GM19455 (cell line): ENCODE measurements at regions not wholly inside any gene's neighbourhood (a gene's known extent, or its start where the extent isn't known, plus 50 kb on each side); places are given as distances from the start of the nearest gene placed in this dataset.

Experiments used
- ATAC-seq: cut with Tn5 transposase; IDR thresholded peaks from one replicate; pipeline ENCODE4 v1.9.1; 2021; ENCODE audit not compliant: unreplicated experiment

DNA sequence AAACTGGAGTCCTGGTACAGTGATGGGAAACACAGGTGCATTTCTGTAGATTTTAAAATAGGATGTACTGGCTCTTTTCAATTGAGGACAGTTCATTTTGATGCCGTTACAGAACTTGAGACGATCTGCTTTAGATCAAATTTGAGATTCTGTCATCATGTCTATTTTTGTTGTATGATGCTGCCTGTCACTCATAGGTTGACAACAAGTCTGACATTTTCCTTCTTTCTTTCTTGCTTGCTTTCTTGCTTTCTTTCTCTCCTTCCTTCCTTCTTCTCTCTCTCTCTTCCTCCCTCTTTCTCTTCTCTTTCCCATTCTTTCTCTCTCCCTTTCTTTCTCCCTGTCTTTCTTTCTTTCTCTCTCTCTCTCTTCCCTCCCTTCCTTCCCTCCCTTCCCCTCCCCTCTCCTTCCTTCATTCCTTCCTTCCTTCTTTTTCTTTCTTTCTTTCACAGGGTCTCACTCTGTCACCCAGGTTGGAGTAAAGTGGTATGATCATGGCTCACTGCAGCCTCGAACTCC lies 152.6 kb upstream of the SGK1 start:
- ATAC-seq = no peak

GRCh38 chr6:134469702-134470456 lies 152.0 kb upstream of the SGK1 start:
- ATAC-seq = no peak

- no peak for ATAC-seq
Observed at GRCh38 chr6:134468633-134469032, 150.7 kb upstream of the SGK1 start.

GRCh38 chr6:134467620-134468019 lies 149.7 kb upstream of the SGK1 start:
- ATAC-seq = no peak

GRCh38 chr6:134466771-134467525 lies 149.0 kb upstream of the SGK1 start:
- no peak for ATAC-seq

GRCh38 chr6:134464690-134465411 lies 146.9 kb upstream of the SGK1 start:
- no peak for ATAC-seq

- ATAC-seq = no peak
Observed at GRCh38 chr6:134458857-134459657, 141.1 kb upstream of the SGK1 start.

- no peak for ATAC-seq
Observed at GRCh38 chr6:134457941-134458340, 140.0 kb upstream of the SGK1 start.

DNA sequence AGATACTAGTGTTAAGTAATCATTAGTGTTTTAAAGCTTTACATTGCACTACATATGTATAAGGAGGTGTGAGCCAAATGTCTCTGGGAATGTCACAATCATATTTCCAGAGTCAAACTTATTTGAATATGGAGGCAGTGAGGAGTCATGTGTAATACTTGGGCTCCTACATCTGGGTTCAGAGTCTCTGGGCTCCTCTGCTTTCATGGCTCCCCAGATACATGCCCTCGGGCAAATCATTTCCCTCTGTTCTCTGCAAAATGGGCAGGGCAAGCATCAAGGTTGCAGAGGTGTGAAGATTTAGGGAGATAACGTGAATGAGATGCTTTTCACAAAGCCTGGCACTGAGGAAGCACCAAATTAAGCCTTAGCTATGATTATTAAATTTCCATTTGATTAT lies 138.3 kb upstream of the SGK1 start:
- ATAC-seq = no peak

GRCh38 chr6:134455319-134455718 lies 137.4 kb upstream of the SGK1 start:
- ATAC-seq = no peak

GRCh38 chr6:134454794-134455193 lies 136.9 kb upstream of the SGK1 start:
- no peak for ATAC-seq

GRCh38 chr6:134453792-134454510 lies 136.0 kb upstream of the SGK1 start:
- no peak for ATAC-seq

DNA sequence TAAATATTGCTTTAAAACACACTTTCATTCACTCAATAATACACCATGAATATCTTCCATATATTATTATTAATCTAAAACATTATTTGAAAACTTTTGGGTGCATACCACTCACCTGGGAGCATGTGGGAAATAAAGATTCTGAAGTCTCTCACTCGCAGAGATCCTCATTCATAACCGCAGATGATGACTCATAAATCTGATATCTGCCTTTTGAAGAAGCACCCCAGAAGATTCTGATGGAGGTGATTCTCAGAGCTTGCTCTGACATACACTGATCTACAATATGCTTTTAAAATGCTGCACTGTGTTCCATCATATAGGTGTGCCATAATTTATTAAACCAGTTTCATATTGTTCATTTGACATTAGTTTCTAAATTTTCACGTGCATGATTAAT lies 135.0 kb upstream of the SGK1 start:
- no peak for ATAC-seq

DNA sequence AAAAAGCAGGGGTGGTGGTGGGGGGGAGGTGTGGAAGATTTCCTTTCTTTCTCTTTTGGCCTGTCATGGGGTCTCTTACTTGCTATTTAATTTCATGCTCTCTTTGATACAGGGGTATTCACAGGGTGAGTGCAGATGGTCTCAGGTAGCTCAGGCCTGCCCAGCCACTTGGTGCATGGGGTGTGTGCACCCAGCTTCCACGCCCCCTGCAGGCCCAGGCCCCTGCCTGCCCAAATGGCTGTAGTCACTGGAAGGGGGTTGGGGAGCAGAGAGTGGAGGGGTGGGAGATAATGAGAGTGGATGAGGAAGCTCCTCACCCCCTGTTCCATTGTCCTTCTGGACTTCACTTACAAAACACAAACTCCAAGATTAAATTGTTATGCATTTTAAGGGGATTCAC lies 133.6 kb upstream of the SGK1 start:
- no peak for ATAC-seq

DNA sequence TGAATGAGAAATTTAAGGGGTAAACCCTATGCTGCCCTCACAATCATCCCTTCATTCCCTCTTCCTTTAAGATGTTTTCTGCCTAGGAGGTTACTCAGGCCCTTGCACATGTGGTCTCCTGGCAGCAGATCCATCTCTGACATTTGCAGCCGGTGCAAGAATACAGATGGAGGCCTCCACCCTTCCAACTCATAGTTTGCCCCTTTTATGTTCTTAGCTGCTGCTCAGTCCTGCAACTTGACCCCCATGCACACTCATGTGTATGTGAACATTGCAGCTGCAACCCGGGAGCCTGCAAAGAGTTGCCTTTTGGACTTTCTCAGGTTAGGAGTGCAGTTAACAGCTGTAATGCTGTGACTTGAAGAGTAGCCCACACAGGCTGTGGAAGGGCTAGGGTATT lies 131.9 kb upstream of the SGK1 start:
- no peak for ATAC-seq

- no peak for ATAC-seq
Observed at GRCh38 chr6:134449004-134449403, 131.1 kb upstream of the SGK1 start.

GRCh38 chr6:134447883-134448387 lies 130.0 kb upstream of the SGK1 start:
- no peak for ATAC-seq

GRCh38 chr6:134447423-134447822 lies 129.5 kb upstream of the SGK1 start:
- no peak for ATAC-seq

DNA sequence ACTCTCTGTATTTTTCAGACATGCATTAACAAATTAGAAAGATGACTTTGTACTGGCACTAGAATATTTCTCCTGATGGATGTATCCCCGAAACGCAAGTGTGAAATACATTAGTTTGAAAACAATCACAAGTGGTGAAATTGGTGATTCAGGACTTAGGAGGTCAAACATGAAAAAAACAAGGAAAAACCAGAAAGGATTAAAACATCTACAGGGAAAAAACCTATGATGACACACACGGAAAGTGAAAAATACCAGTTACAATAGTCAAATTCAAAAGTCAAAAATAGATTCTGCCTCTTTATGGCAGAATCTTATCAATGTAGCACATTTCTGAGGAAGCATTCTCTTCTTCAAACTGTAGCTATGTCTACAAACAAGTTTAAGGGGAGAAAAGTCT lies 129.0 kb upstream of the SGK1 start:
- no peak for ATAC-seq
